DOHH2 (cell line): ENCODE measurements at regions not wholly inside any gene's neighbourhood (a gene's known extent, or its start where the extent isn't known, plus 50 kb on each side); places are given as distances from the start of the nearest gene placed in this dataset.

Source experiments
- H3F3A ChIP-seq: fragments of 200-600 bp; sonication (generic), shearing (Covaris generic); 2 replicates; pipeline ENCODE4 v1.6.0; 2016; ENCODE audit warnings: antibody characterized with exemption, mild to moderate bottlenecking; ENCODE audit not compliant: control insufficient read depth, insufficient read depth
- H3K27ac ChIP-seq: fragments of 200-600 bp; sonication (generic); 2 replicates; pipeline ENCODE4 v1.5.1; 2014; ENCODE audit warnings: low read depth, mild to moderate bottlenecking, low read length, moderate library complexity
- H3K27me3 ChIP-seq: fragments of 200-600 bp; sonication (generic); 2 replicates; pipeline ENCODE4 v1.6.1; 2014; ENCODE audit warnings: mild to moderate bottlenecking, low read length, mixed read lengths; ENCODE audit not compliant: control insufficient read depth
- H3K36me3 ChIP-seq: fragments of 200-600 bp; sonication (generic); 2 replicates; pipeline ENCODE4 v1.6.1; 2014; ENCODE audit warnings: mild to moderate bottlenecking, low read length, moderate library complexity, mixed read lengths; ENCODE audit not compliant: control insufficient read depth
- H3K4me1 ChIP-seq: fragments of 200-600 bp; sonication (generic); 2 replicates; pipeline ENCODE4 v1.6.1; 2014; ENCODE audit warnings: mild to moderate bottlenecking, low read length, mixed read lengths; ENCODE audit not compliant: control insufficient read depth
- H3K4me2 ChIP-seq: fragments of 200-600 bp; sonication (generic); 2 replicates; pipeline ENCODE4 v1.6.0; 2014; ENCODE audit warnings: mild to moderate bottlenecking, low read length, moderate library complexity
- H3K4me3 ChIP-seq: fragments of 200-600 bp; sonication (generic); 2 replicates; pipeline ENCODE4 v1.5.1; 2014; ENCODE audit warnings: mild to moderate bottlenecking, low read length, mixed read lengths
- H3K79me2 ChIP-seq: fragments of 200-600 bp; sonication (generic); 2 replicates; pipeline ENCODE4 v1.6.1; 2014; ENCODE audit warnings: mild to moderate bottlenecking, low read length, mixed read lengths; ENCODE audit not compliant: control insufficient read depth
- H3K9me2 ChIP-seq: fragments of 200-600 bp; sonication (generic); replicated peaks from 2 replicates; pipeline ENCODE4 v1.6.1; 2014; ENCODE audit warnings: mild to moderate bottlenecking, low read length, mixed read lengths; ENCODE audit not compliant: control insufficient read depth
- H3K9me3 ChIP-seq: fragments of 200-600 bp; sonication (generic); 2 replicates; pipeline ENCODE4 v1.6.1; 2014; ENCODE audit warnings: antibody characterized with exemption, low read length, mixed read lengths; ENCODE audit not compliant: control insufficient read depth, insufficient read depth
- H4K20me1 ChIP-seq: fragments of 200-600 bp; sonication (generic); 2 replicates; pipeline ENCODE4 v1.6.0; 2014; ENCODE audit warnings: low read depth, mild to moderate bottlenecking, antibody characterized with exemption, low read length, moderate library complexity; ENCODE audit not compliant: control insufficient read depth, insufficient read depth
- CTCF ChIP-seq: fragments of 200-600 bp; sonication (generic); IDR thresholded peaks from one replicate; pipeline ENCODE4 v1.5.1; 2014; ENCODE audit warnings: antibody characterized with exemption, mild to moderate bottlenecking, low read depth, low read length; ENCODE audit not compliant: poor library complexity, severe bottlenecking
- EZH2phosphoT487 ChIP-seq: fragments of 200-600 bp; sonication (generic); IDR thresholded peaks from 2 replicates; pipeline ENCODE4 v1.6.1; 2017; ENCODE audit warnings: borderline replicate concordance, mild to moderate bottlenecking, antibody characterized with exemption, low read length, moderate library complexity, mixed read lengths

GRCh38 chrX:117487421-117487820 is 629.2 kb downstream of the KLHL13 start:
- Histone ChIP-seq H3K79me2 (no peaks in the 10 kb centered on the region), H3K9me2 (no peaks in the 10 kb centered on the region), H3K27ac (no peak overlapping the region), H3K9me3 (no peaks in the 10 kb centered on the region), H3K4me3 (no peak overlapping the region), H4K20me1 (no peaks in the 10 kb centered on the region), H3K4me2 (no peak overlapping the region), H3K27me3 (no peaks in the 10 kb centered on the region), H3F3A (no peaks in the 10 kb centered on the region), H3K36me3 (no peaks in the 10 kb centered on the region), H3K4me1 (peaks cover 13% of the 10 kb centered on the region)
- TF ChIP-seq CTCF: no peak
- TF ChIP-seq EZH2phosphoT487: no peak

- Histone ChIP-seq H3K79me2 (no peaks in the 10 kb centered on the region), H3K27ac (no peak overlapping the region), H3K27me3 (no peaks in the 10 kb centered on the region)
These were observed 632.7 kb downstream of the KLHL13 start for GRCh38 chrX:117483950-117484349.

GRCh38 chrX:117458243-117458968 is 658.2 kb downstream of the KLHL13 start:
- H3K4me1 ChIP-seq: no peaks in the 10 kb centered on the region
- H3K4me2 ChIP-seq: no peak overlapping the region
- H3K79me2 ChIP-seq: no peaks in the 10 kb centered on the region
- TF ChIP-seq CTCF (no peak), EZH2phosphoT487 (no peak)
- no peaks in the 10 kb centered on the region for H3F3A ChIP-seq
- no peak overlapping the region for H3K27ac ChIP-seq
- H4K20me1 ChIP-seq: no peaks in the 10 kb centered on the region
- H3K27me3 ChIP-seq: no peaks in the 10 kb centered on the region
- H3K9me2 ChIP-seq: no peaks in the 10 kb centered on the region
- no peak overlapping the region for H3K4me3 ChIP-seq
- no peaks in the 10 kb centered on the region for H3K36me3 ChIP-seq
- no peaks in the 10 kb centered on the region for H3K9me3 ChIP-seq

More at GRCh38 chrX:117483950-117484349, 632.7 kb downstream of the KLHL13 start:
- no peaks in the 10 kb centered on the region for H3K9me3 ChIP-seq
- H3K4me3 ChIP-seq: no peak overlapping the region
- no peaks in the 10 kb centered on the region for H3K36me3 ChIP-seq
- no peak for TF ChIP-seq EZH2phosphoT487
- no peak for TF ChIP-seq CTCF
- no peaks in the 10 kb centered on the region for H3K9me2 ChIP-seq
- H4K20me1 ChIP-seq: no peaks in the 10 kb centered on the region
- no peaks in the 10 kb centered on the region for H3F3A ChIP-seq
- H3K4me2 ChIP-seq: no peak overlapping the region
- H3K4me1 ChIP-seq: no peaks in the 10 kb centered on the region
